Activated CD4-positive, alpha-beta memory T cell treated with anti-CD3 and anti-CD28 coated beads, Interleukin-2, amount 10 ng/mL, durations not matched to agents 7 days and 5 days (primary cell): ENCODE measurements at regions not wholly inside any gene's neighbourhood (a gene's known extent, or its start where the extent isn't known, plus 50 kb on each side); places are given as distances from the start of the nearest gene placed in this dataset.

Experiments
- CTCF ChIA-PET: fragments of 350-600 bp; sonication (Branson Sonifier 250); formaldehyde crosslinking; loops from one replicate; lab custom pipeline; 2021; ENCODE audit warnings: antibody characterized with exemption, inconsistent platforms; lab: Charles Lee
- POLR2A ChIA-PET: fragments of 350-600 bp; sonication (Branson Sonifier 250); formaldehyde crosslinking; loops from one replicate; lab custom pipeline; 2021; ENCODE audit warnings: antibody characterized with exemption; lab: Charles Lee
- DNase-seq: peaks from one replicate; pipeline ENCODE4 v3.0.0-alpha.2; 2020
- H3K27ac Mint-ChIP-seq: one replicate; pipeline ENCODE4 v1.8.0; 2021; ENCODE audit warnings: mild to moderate bottlenecking, mixed read lengths
- H3K27me3 Mint-ChIP-seq: one replicate; pipeline ENCODE4 v1.8.0; 2021; ENCODE audit warnings: mixed read lengths
- H3K36me3 Mint-ChIP-seq: one replicate; pipeline ENCODE4 v1.8.0; 2021; ENCODE audit warnings: low read depth, mixed read lengths
- H3K4me1 Mint-ChIP-seq: one replicate; pipeline ENCODE4 v1.8.0; 2021; ENCODE audit warnings: mixed read lengths
- H3K4me3 Mint-ChIP-seq: one replicate; pipeline ENCODE4 v1.8.0; 2021; ENCODE audit warnings: mild to moderate bottlenecking, mixed read lengths
- H3K9me3 Mint-ChIP-seq: one replicate; pipeline ENCODE4 v1.8.0; 2021; ENCODE audit warnings: mixed read lengths

DNA sequence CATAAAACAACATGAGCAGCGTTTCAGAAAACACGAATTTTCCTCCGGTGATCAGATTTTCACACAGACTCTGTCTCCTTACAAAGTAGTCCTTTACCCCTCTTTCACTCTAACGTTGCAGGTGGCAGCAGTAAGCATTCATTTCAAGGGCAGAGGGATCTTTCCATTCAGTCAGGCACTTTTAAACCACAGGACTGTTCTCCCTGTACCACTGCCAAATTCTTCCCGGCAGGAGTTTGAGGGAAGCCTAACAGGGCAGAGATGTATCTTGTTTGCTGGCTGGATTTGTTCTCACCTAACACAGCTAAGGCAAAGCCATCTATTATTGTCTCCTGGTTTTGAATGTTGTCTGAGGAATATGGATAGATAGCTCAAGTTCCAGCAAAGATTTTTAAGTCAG is 1187.3 kb upstream of the SEL1L start:
- Mint-ChIP-seq H3K27me3 (no peaks in the 10 kb centered on the region), H3K4me1 (no peaks in the 10 kb centered on the region), H3K36me3 (no peaks in the 10 kb centered on the region), H3K27ac (no peak overlapping the region), H3K9me3 (peaks cover 12% of the 10 kb centered on the region), H3K4me3 (no peak overlapping the region)
- CTCF ChIA-PET, result no interaction called here
- POLR2A ChIA-PET, result no interaction called here
- DNase-seq, result no peak

DNA sequence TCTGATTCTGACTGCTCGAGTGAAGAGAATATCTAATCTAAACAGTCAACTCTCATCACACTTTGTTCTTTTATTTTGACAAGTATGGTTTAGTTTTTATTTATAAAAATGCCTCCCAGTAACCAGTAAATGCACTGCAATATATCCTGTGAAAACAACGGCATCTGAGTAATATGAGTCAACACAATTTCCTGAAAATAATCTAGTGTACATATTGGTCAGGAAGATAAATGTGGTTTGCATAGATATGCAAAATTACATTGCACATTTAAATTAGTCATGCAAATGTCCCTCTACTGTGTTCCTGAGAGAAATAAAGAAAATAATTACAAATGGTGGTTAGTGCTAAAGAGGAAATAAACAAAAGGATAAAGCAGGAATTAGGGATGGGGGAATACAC is 1190.7 kb upstream of the SEL1L start:
- H3K36me3 Mint-ChIP-seq, result no peaks in the 10 kb centered on the region
- CTCF ChIA-PET, result no interaction called here
- H3K9me3 Mint-ChIP-seq, result peaks cover 15% of the 10 kb centered on the region
- H3K4me1 Mint-ChIP-seq, result no peaks in the 10 kb centered on the region
- H3K27ac Mint-ChIP-seq, result no peak overlapping the region
- H3K27me3 Mint-ChIP-seq, result no peaks in the 10 kb centered on the region
- no peak overlapping the region for H3K4me3 Mint-ChIP-seq
- no peak for DNase-seq
- POLR2A ChIA-PET, result no interaction called here

DNA sequence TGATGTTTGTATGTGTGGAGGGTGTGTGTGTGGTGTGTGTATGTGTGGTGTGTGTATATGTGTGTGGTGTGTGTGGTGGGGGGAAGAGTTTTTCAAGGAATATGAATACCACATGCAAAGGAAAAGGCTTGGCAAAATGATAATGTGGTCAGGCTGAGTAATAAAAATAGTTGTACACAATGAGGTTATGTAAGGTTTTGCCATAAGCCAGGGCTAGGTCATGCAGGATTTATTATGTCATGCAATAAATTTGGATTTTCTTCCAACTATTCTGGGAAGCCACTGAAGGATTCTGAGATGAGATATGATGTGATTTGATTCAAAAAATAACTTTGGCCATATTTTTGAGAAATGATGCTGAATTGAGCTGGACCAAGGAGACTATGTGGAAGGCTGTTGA is 1191.6 kb upstream of the SEL1L start:
- Mint-ChIP-seq H3K27ac (no peak overlapping the region), H3K36me3 (no peaks in the 10 kb centered on the region), H3K9me3 (peaks cover 15% of the 10 kb centered on the region), H3K27me3 (no peaks in the 10 kb centered on the region), H3K4me3 (no peak overlapping the region), H3K4me1 (no peaks in the 10 kb centered on the region)
- DNase-seq, result no peak
- CTCF ChIA-PET, result no interaction called here
- POLR2A ChIA-PET, result no interaction called here

DNA sequence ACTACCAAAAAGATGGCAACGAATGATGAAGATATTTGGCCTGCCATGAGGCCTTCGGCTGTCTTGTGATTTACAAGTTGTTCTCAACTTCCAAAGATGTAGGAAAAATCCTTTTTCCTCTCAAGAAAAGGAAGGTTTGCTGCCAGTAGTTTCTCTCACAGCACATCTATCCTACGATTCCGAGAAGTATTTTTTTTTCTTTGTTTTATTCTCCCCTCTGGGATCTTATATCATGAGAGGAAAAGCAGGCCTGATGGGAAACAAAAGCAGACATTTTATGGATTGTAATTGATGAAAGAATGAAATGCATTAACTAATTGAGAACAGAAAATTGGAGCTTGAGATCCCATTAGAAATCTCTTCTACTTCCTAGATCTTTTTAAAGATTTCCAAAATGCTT is 1197.9 kb upstream of the SEL1L start:
- ChIA-PET POLR2A (no interaction called here), CTCF (no interaction called here)
- H3K4me1 Mint-ChIP-seq, result no peaks in the 10 kb centered on the region
- no peak for DNase-seq
- H3K27ac Mint-ChIP-seq, result no peak overlapping the region
- no peaks in the 10 kb centered on the region for H3K27me3 Mint-ChIP-seq
- H3K36me3 Mint-ChIP-seq, result no peaks in the 10 kb centered on the region
- H3K9me3 Mint-ChIP-seq, result peaks cover 5% of the 10 kb centered on the region
- H3K4me3 Mint-ChIP-seq, result no peak overlapping the region

DNA sequence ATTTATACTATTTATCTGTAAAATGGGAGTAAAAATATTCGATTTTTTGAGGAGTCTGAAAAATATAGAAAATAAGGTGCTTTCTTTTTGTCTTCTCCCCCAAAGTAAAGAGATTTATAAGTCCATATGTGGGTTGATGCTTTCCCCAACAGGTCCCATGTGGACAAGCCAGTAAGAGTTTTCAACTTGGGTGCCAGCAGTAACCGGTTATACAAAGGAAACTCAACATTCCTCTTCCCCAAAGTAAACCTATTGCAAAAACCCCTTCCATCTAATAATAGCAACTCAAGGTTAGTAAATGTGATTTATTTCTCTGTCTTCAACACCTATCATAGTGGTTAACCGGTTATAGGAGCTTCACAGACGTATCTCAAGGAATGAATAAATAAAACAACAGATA is 1206.9 kb upstream of the SEL1L start:
- Mint-ChIP-seq H3K4me3 (no peak overlapping the region), H3K27me3 (no peaks in the 10 kb centered on the region), H3K4me1 (no peaks in the 10 kb centered on the region), H3K27ac (no peak overlapping the region), H3K9me3 (peaks cover 11% of the 10 kb centered on the region), H3K36me3 (no peaks in the 10 kb centered on the region)
- DNase-seq, result no peak
- CTCF ChIA-PET, result no interaction called here
- POLR2A ChIA-PET, result no interaction called here

DNA sequence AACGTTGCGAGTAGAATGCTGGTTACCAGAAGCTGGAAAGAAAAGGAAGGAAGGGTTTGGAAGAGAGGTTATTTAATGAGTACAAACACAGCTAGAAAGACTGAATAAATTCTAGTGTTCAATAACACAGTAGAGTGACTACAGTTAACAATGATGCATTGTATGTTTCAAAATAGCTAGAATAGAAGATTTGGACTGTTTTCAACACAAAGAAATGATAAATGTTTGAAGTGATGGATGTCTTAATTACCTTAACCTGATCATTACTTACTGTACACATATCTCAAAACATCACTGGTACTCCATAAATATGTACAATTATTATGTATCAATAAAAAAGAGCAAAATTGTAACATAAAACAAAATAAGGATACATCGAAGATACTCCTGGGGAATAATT is 1221.8 kb upstream of the SEL1L start:
- ChIA-PET POLR2A (no interaction called here), CTCF (no interaction called here)
- Mint-ChIP-seq H3K27me3 (no peaks in the 10 kb centered on the region), H3K36me3 (no peaks in the 10 kb centered on the region), H3K27ac (no peak overlapping the region), H3K4me3 (no peak overlapping the region), H3K4me1 (no peaks in the 10 kb centered on the region), H3K9me3 (peaks cover 2% of the 10 kb centered on the region)
- no peak for DNase-seq

DNA sequence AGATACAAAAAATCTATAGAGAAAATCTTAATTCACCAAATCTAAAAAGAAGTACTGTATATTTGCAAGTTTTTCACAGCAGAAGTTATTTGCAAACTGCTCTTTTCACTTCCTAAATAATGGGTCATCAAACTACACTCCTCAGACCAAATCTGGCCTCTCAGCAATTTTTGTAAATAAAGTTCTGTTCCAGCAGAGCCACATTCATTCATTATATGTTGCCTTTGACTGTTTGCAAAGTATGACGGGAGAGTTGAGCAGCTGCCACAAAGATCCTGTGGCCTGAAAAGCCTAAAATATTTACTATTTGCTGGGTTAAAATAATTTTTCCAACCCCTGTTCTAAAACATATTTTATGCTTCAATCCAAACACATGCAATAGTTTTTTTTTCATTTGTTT is 1222.3 kb upstream of the SEL1L start:
- Mint-ChIP-seq H3K4me3 (no peak overlapping the region), H3K36me3 (no peaks in the 10 kb centered on the region), H3K27ac (no peak overlapping the region), H3K9me3 (peaks cover 2% of the 10 kb centered on the region), H3K4me1 (no peaks in the 10 kb centered on the region), H3K27me3 (no peaks in the 10 kb centered on the region)
- DNase-seq, result no peak
- CTCF ChIA-PET, result no interaction called here
- POLR2A ChIA-PET, result no interaction called here

DNA sequence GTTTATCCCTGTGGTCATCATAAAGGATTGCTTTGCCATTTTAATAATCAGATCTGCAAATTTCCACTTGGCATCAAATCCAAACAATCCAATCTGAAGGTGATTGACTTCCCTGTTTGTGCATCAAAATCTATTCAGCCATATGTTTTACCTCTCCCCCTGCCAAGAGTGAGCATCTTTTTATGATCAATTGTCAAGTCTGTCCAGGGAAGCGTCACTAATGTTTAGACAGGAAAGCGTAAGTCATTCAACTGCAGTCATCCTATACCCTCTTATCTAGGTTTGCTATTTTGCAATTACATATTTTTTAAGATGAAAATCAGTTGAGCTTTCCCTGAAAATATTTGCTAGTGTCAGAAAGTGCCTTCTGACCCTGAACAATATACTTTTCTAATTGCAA is 1224.1 kb upstream of the SEL1L start:
- Mint-ChIP-seq H3K27ac (no peak overlapping the region), H3K9me3 (peaks cover 2% of the 10 kb centered on the region), H3K4me1 (no peaks in the 10 kb centered on the region), H3K36me3 (no peaks in the 10 kb centered on the region), H3K27me3 (no peaks in the 10 kb centered on the region), H3K4me3 (no peak overlapping the region)
- POLR2A ChIA-PET, result no interaction called here
- CTCF ChIA-PET, result no interaction called here
- no peak for DNase-seq

DNA sequence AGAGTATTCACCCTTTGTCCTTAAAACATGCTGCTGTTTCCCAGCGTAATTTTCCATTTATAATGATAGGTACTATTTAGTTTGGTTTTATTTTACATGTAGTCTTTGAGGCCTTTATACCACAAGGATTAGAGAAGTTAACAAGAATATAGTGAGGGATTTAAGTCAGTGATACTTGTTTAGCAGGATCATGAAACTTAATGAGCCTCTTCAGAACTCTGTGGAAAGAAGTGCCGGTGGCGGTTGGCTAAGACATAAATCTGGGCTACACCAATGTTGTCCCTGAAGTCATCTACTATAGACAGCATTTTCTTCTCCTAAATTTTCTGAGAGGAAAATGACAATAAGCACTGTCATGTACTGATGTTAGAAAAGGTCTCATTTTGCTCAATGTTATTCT is 1226.0 kb upstream of the SEL1L start:
- peaks cover 3% of the 10 kb centered on the region for H3K9me3 Mint-ChIP-seq
- CTCF ChIA-PET, result no interaction called here
- H3K27me3 Mint-ChIP-seq, result no peaks in the 10 kb centered on the region
- DNase-seq, result no peak
- H3K4me3 Mint-ChIP-seq, result no peak overlapping the region
- no peaks in the 10 kb centered on the region for H3K36me3 Mint-ChIP-seq
- H3K4me1 Mint-ChIP-seq, result no peaks in the 10 kb centered on the region
- POLR2A ChIA-PET, result no interaction called here
- H3K27ac Mint-ChIP-seq, result no peak overlapping the region

DNA sequence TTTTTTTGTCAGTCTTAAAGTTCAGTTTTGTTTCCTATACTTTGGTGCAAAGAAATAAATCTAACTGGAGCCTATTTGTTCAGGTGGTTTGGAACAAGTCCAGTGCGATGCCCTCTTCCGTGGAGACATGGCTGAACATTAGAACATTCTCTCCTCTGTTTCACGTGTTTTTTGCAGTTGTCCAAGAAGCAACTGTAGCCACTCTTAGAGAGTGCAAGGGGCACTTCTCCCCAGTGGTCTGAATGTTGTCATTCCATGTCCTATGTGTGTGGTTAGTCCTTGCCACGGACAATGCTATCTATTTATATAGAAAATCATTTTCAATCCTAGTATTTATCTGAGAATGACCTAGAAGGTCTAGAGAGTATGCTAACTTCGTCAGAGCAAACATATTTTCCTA is 1232.5 kb upstream of the SEL1L start:
- Mint-ChIP-seq H3K9me3 (peaks cover 6% of the 10 kb centered on the region), H3K4me1 (no peaks in the 10 kb centered on the region), H3K36me3 (no peaks in the 10 kb centered on the region), H3K27me3 (no peaks in the 10 kb centered on the region), H3K4me3 (no peak overlapping the region), H3K27ac (no peak overlapping the region)
- CTCF ChIA-PET, result no interaction called here
- no peak for DNase-seq
- POLR2A ChIA-PET, result no interaction called here

DNA sequence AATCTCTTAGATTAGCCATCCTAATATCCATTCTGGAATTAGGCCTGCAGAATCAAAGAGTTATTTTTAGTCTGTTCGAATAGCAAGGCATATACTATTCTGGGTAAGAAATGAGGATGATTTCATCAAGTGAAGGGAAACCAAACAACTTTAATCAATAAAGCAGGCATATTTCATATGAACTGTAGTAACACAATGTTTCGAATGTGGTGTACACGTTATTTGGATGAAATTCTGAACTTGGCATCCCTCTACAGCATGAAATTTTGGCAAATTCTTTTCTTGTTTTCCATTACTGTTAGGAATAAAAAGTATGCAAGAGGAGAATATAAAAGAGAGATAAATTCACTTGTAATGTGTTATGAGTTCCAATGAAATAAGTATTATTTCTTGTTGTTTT is 1233.3 kb upstream of the SEL1L start:
- ChIA-PET CTCF (no interaction called here), POLR2A (no interaction called here)
- Mint-ChIP-seq H3K27me3 (no peaks in the 10 kb centered on the region), H3K4me3 (no peak overlapping the region), H3K4me1 (no peaks in the 10 kb centered on the region), H3K27ac (no peak overlapping the region), H3K36me3 (no peaks in the 10 kb centered on the region), H3K9me3 (peaks cover 9% of the 10 kb centered on the region)
- no peak for DNase-seq

DNA sequence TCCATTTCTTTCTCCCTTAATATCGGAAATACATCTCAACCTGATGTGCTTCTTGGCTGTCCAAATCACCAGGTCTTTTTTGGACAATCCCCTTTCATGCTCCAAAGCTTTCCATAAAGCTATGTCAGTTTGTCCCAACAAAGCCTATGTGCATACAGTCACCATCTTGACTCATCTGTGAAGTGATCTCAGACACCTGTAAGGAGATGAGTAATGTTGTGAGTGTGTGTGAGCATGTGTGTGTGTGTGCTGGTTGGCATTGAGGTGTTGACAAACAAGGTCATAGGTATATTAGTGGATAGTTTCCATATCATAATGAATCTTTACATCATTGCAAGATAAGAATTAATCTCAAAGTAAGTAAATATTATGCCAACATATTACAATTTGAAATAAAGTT is 1243.3 kb upstream of the SEL1L start:
- ChIA-PET CTCF (no interaction called here), POLR2A (no interaction called here)
- Mint-ChIP-seq H3K9me3 (peaks cover 12% of the 10 kb centered on the region), H3K4me3 (no peak overlapping the region), H3K27me3 (no peaks in the 10 kb centered on the region), H3K4me1 (no peaks in the 10 kb centered on the region), H3K27ac (no peak overlapping the region), H3K36me3 (no peaks in the 10 kb centered on the region)
- no peak for DNase-seq

DNA sequence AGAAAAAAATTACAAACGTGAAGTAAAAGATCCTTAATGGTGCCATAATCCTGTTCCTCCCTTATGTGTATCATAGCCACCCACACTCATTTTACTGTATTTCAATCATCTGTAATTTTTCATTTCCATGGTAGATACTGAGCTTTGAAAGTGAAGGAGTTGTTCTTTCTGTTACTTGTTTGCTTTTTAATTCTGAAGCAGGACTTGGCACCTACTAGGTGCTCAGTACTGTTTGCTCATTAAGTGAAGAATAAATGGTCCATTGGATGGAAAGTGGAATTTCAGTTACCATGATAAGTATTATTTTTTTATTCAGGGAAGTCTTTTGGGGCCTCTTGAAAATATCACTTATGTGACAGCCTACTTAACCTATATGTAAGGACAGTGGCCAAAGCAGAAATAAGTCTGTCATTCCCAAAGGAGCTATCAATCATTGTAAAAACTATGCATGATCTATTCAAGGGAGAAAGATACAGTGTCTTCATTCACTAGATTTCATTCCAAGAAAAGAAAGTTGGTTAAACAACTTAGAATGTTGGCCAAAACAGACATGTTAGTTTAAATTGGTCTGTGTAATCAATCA is 1244.4 kb upstream of the SEL1L start:
- H3K36me3 Mint-ChIP-seq, result no peaks in the 10 kb centered on the region
- H3K4me1 Mint-ChIP-seq, result no peaks in the 10 kb centered on the region
- no peaks in the 10 kb centered on the region for H3K27me3 Mint-ChIP-seq
- no peak overlapping the region for H3K27ac Mint-ChIP-seq
- CTCF ChIA-PET, result no interaction called here
- H3K4me3 Mint-ChIP-seq, result no peak overlapping the region
- POLR2A ChIA-PET, result no interaction called here
- DNase-seq, result no peak
- peaks cover 15% of the 10 kb centered on the region for H3K9me3 Mint-ChIP-seq

DNA sequence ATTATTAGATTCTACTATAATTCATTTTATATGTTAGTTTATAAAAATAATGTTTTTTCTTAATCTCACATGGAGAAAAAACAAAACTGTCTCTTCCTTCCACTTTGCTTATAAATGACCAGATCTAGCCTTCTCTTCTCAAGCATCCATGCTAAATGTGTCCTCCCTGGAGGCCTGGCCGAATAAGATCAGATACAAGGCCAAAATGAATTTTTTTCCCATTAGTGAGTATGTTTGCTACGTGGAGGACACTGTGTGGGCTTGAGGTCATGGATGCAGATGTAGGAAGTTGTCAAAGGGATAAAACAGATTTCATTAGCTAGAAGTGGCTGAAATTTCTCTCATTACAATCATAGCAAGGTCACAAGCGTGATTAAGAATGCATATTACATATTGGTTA is 1244.9 kb upstream of the SEL1L start:
- CTCF ChIA-PET, result no interaction called here
- POLR2A ChIA-PET, result no interaction called here
- H3K9me3 Mint-ChIP-seq, result peaks cover 15% of the 10 kb centered on the region

DNA sequence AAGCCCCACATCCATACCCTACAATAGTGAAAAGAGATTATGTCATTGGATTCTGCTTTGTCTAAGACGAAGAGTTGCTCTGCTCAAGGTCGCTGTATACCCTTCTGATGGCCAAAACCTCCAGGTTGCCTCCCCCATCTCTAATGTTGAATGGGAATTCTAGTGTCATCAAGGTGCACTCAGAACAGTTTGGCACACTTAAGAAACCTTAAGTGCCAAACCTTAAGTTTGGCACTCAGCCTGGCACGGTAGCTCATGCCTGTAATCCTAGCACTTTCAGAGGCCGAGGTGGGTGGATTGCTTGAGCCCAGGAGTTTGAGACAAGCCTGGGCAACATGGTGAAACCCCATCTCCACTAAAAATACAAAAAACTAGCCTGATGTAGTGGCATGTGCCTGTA is 1245.6 kb upstream of the SEL1L start:
- no peak overlapping the region for H3K4me3 Mint-ChIP-seq
- DNase-seq, result no peak
- H3K36me3 Mint-ChIP-seq, result no peaks in the 10 kb centered on the region
- no peaks in the 10 kb centered on the region for H3K27me3 Mint-ChIP-seq
- no peaks in the 10 kb centered on the region for H3K4me1 Mint-ChIP-seq
- ChIA-PET CTCF (no interaction called here), POLR2A (no interaction called here)
- H3K9me3 Mint-ChIP-seq, result peaks cover 12% of the 10 kb centered on the region
- no peak overlapping the region for H3K27ac Mint-ChIP-seq

More for the DNA sequence above, 1244.9 kb upstream of the SEL1L start:
- Mint-ChIP-seq H3K36me3 (no peaks in the 10 kb centered on the region), H3K27me3 (no peaks in the 10 kb centered on the region), H3K4me3 (no peak overlapping the region), H3K4me1 (no peaks in the 10 kb centered on the region), H3K27ac (no peak overlapping the region)
- DNase-seq, result no peak
